Activated CD8-positive, alpha-beta T cell treated with anti-CD3 and anti-CD28 coated beads, Interleukin-2, amount 10 ng/mL, durations not matched to agents 7 days and 5 days (primary cell): ENCODE measurements at regions not wholly inside any gene's neighbourhood (a gene's known extent, or its start where the extent isn't known, plus 50 kb on each side); places are given as distances from the start of the nearest gene placed in this dataset.

ENCODE experiments used
- ATAC-seq: fragments of 150-1000 bp; cut with Tn5 transposase; one replicate; pipeline ENCODE4 v1.10.0; 2021; ENCODE audit warnings: moderate library complexity
- CTCF ChIA-PET: fragments of 350-600 bp; sonication (Branson Sonifier 250); formaldehyde crosslinking; loops from one replicate; lab custom pipeline; 2021; ENCODE audit warnings: antibody characterized with exemption; lab: Charles Lee
- POLR2A ChIA-PET: fragments of 350-600 bp; sonication (Branson Sonifier 250); formaldehyde crosslinking; loops from one replicate; lab custom pipeline; 2021; ENCODE audit warnings: antibody characterized with exemption; lab: Charles Lee
- DNase-seq: peaks from one replicate; pipeline ENCODE4 v3.0.0-alpha.2; 2020
- H3K27ac Mint-ChIP-seq: one replicate; pipeline ENCODE4 v1.8.0; 2021; ENCODE audit warnings: mild to moderate bottlenecking, mixed read lengths
- H3K27me3 Mint-ChIP-seq: one replicate; pipeline ENCODE4 v1.8.0; 2021; ENCODE audit warnings: low read depth, mixed read lengths
- H3K36me3 Mint-ChIP-seq: one replicate; pipeline ENCODE4 v1.8.0; 2021; ENCODE audit warnings: low read depth, mixed read lengths
- H3K4me1 Mint-ChIP-seq: one replicate; pipeline ENCODE4 v1.8.0; 2021; ENCODE audit warnings: low read depth, mixed read lengths
- H3K4me3 Mint-ChIP-seq: one replicate; pipeline ENCODE4 v1.8.0; 2021; ENCODE audit warnings: mild to moderate bottlenecking, mixed read lengths
- H3K9me3 Mint-ChIP-seq: one replicate; pipeline ENCODE4 v1.8.0; 2022; ENCODE audit warnings: mixed read lengths; ENCODE audit not compliant: insufficient read depth

DNA sequence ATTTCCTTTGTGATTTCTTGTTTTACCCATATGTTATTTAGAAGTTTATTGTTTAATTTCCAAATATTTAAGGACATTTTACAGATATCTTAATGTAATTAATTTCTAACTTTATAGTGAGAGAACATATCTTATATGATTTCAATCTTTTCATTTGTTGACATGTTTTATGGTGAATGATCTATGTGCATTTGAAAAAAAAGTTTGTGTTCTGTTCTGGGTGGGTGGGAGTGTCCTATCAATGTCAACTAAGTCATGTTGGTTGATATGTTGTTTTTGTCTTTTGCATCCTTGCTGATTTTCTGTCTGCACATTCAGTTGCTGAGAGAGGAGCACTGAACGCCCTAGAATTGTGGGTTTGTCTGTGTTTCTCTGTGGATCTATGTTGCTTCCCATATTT lies 50.3 kb upstream of the CBFA2T3 start:
- no peak for ATAC-seq
- peaks cover 31% of the 10 kb centered on the region for H3K9me3 Mint-ChIP-seq
- H3K4me1 Mint-ChIP-seq, result peaks cover 34% of the 10 kb centered on the region
- no peak overlapping the region for H3K27ac Mint-ChIP-seq
- CTCF ChIA-PET, result no interaction called here
- H3K36me3 Mint-ChIP-seq, result peaks cover 21% of the 10 kb centered on the region
- H3K27me3 Mint-ChIP-seq, result peaks cover 4% of the 10 kb centered on the region
- POLR2A ChIA-PET, result no interaction called here
- DNase-seq, result no peak
- H3K4me3 Mint-ChIP-seq, result no peak overlapping the region

DNA sequence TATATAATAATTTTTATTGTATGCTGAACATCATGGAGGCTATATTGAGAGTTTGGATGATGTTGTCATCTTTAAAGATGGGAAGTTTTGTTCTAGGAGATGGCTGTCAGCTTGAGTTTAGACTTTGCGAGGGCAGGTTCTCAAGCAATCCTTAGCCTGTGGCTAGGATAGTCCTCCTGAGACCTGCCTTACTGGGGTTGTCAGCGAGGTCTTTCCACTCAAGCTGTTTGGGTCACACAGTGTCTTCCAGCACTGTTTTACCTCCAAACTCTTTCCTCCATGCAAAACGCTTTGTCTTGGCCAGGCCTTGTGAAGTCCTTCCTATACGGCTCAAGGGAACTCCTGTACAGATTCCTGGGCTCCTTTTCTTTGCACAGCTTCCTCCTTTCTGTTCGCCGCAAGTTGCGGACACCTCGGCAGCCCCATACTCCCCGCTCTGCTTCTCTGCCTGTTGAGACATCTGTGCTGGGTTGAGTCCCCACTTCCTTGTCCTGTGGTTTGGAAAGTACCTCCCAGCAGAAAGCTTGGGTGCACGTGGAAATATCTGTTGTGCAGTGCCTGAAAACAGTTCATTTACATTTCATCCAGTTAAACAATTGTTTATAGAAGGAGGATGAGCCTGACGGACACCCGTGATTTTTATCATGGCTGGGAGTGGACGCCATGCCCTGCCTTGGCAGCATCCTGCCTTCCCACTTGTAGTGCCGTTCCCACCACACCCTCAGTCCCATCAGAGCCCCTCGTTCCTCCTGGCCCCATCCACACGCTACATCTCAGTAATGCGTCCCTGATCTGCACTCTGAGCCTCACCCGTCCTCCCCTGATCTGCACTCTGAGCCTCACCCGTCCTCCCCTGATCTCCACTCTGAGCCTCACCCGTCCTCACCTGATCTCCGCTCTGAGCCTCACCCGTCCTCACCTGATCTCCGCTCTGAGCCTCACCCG lies 55.0 kb upstream of the CBFA2T3 start:
- H3K27me3 Mint-ChIP-seq, result no peaks in the 10 kb centered on the region
- DNase-seq (peak; percentile 71), ATAC-seq (peak; percentile 95)
- peaks cover 9% of the 10 kb centered on the region for H3K9me3 Mint-ChIP-seq
- ChIA-PET CTCF (no interaction called here), POLR2A (interaction anchor here (0.7 to 1.1 kb wide), 2 partner anchors 12 to 62 kb away, joined by 3 read pairs; partner anchors contain the start of gene ACSF3)
- H3K36me3 Mint-ChIP-seq, result peaks cover 10% of the 10 kb centered on the region
- H3K4me3 Mint-ChIP-seq, result peak overlapping the region; percentile 6
- peaks cover 18% of the 10 kb centered on the region for H3K4me1 Mint-ChIP-seq
- peak overlapping the region; percentile 36 for H3K27ac Mint-ChIP-seq

DNA sequence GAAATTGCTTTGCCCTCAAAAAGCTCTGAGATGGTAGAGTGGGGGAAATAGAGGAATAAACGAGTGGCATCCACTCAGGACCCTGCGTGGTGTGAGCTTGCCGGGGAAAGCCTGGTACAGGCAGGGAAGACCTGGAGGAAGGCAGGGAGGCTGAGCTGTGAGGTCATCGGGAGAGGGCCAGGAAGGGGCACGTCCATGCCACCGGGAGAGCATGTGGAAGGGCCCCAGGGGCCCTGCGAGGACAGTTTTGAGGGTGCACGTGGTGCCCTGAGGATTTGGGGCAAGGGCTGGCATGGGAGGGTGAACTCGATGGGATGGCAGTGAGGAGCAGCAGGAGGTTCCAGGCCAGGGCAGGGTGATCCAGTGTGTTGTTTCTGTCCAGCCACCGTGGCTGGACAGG lies 56.3 kb upstream of the CBFA2T3 start:
- DNase-seq (no peak), ATAC-seq (no peak)
- H3K4me1 Mint-ChIP-seq, result peaks cover 18% of the 10 kb centered on the region
- CTCF ChIA-PET, result no interaction called here
- no peaks in the 10 kb centered on the region for H3K9me3 Mint-ChIP-seq
- peaks cover 5% of the 10 kb centered on the region for H3K36me3 Mint-ChIP-seq
- H3K4me3 Mint-ChIP-seq, result no peak overlapping the region
- peaks cover 3% of the 10 kb centered on the region for H3K27me3 Mint-ChIP-seq
- no peak overlapping the region for H3K27ac Mint-ChIP-seq
- POLR2A ChIA-PET, result interaction anchor here (1.1 kb wide), 1 partner anchor 60 kb away, joined by 4 read pairs; the partner anchor contains the start of gene ACSF3

DNA sequence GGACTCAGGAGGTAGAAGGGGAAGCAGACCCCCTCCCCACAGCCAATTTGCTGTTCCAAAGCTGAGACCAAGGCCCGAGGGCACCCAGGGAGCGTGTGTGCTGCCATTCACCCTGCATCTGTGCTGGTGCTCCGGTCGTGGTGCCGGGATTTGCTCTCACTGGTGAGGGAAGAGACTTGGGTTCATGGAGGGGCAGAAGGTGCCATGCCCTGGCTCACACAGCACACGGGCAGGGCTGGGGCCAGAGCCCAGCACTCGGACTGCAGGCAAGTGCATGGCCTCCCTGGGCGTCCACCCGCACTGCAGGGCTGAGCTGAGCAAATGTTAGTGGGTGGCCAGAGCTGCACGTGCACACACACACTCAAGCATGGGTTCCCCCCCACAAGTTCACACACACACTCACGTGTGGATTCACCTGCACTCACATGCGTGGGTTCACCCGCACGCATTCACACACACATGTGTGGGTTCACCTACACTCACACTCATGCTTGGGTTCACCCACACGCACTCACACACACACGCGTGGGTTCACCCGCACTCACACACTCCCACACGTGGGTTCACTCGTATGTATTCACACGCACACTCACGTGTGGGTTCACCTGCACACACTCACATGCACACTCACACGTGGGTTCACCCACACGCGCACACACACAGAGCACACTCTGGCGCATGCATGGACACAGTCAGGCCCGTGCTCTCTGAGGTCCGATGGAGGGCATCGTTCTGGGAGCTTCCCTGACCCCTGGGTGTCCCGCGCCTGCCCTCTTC lies 57.0 kb upstream of the CBFA2T3 start:
- peaks cover 18% of the 10 kb centered on the region for H3K4me1 Mint-ChIP-seq

DNA sequence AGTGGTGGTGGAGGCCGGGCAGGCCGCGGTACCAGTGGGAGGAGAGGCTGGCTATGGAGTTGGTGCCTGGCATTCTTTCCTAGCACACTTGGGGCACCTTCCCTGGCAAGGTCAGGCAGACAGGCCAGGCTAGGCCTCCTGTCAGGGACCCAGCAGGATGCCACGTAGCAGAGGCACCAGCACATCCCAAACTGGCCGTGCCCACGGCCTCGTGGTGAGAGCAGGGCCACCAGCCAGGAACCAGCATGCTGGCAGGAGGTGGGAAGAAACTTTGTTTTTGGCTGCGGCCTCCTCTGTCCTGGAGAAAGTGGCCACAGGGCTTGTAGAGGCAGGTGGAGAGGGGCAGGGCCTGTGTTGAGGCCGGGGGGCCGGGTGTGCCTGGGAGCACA lies 57.6 kb upstream of the CBFA2T3 start:
- DNase-seq, result no peak
- Mint-ChIP-seq H3K36me3 (peaks cover 5% of the 10 kb centered on the region), H3K4me3 (no peak overlapping the region), H3K27ac (no peak overlapping the region), H3K9me3 (no peaks in the 10 kb centered on the region), H3K27me3 (peaks cover 3% of the 10 kb centered on the region), H3K4me1 (peaks cover 18% of the 10 kb centered on the region)
- ATAC-seq, result no peak
- POLR2A ChIA-PET, result no interaction called here
- CTCF ChIA-PET, result no interaction called here

More for the DNA sequence above, 57.0 kb upstream of the CBFA2T3 start:
- POLR2A ChIA-PET, result interaction anchor here (1.1 kb wide), 1 partner anchor 60 kb away, joined by 4 read pairs; the partner anchor contains the start of gene ACSF3
- Mint-ChIP-seq H3K4me3 (no peak overlapping the region), H3K36me3 (peaks cover 5% of the 10 kb centered on the region), H3K9me3 (no peaks in the 10 kb centered on the region), H3K27ac (no peak overlapping the region), H3K27me3 (peaks cover 3% of the 10 kb centered on the region)
- ATAC-seq, result no peak
- no peak for DNase-seq
- CTCF ChIA-PET, result no interaction called here

DNA sequence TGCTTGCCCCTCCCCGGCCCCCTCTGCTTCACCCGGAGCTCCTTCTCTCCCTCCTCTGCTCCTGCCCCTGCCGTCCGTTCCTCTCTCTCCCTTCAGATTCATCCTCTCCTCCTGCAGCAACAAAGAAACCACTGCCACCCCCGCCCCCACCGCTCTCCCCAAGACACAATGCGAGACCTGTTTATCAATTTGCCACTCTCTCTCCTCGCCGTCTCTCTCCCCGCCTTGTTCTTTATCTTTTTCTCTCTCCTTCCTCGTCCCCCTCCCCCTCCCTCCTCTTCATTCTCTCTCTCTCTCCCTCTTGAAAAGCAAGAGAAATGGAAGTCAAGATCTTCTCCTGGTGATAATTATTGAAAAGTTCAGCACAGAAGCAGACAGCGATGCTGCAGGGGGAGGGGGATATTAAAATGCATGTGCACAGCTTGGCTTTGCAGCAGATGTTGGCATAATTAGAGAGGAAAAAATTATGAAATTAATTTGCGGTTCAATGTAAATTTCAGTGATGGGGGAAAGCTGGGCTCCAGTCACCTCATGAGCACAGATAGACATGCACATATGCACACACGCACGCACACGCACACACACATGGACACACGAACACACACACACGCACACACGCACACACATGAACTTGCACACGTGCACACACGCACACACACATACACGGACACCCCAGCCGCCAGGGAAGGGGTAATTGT lies 58.1 kb upstream of the CBFA2T3 start:
- peaks cover 5% of the 10 kb centered on the region for H3K36me3 Mint-ChIP-seq
- H3K4me1 Mint-ChIP-seq, result peaks cover 18% of the 10 kb centered on the region
- POLR2A ChIA-PET, result no interaction called here
- peaks cover 3% of the 10 kb centered on the region for H3K27me3 Mint-ChIP-seq
- DNase-seq (no peak), ATAC-seq (no peak)
- CTCF ChIA-PET, result no interaction called here
- H3K27ac Mint-ChIP-seq, result no peak overlapping the region
- H3K9me3 Mint-ChIP-seq, result no peaks in the 10 kb centered on the region
- H3K4me3 Mint-ChIP-seq, result no peak overlapping the region

DNA sequence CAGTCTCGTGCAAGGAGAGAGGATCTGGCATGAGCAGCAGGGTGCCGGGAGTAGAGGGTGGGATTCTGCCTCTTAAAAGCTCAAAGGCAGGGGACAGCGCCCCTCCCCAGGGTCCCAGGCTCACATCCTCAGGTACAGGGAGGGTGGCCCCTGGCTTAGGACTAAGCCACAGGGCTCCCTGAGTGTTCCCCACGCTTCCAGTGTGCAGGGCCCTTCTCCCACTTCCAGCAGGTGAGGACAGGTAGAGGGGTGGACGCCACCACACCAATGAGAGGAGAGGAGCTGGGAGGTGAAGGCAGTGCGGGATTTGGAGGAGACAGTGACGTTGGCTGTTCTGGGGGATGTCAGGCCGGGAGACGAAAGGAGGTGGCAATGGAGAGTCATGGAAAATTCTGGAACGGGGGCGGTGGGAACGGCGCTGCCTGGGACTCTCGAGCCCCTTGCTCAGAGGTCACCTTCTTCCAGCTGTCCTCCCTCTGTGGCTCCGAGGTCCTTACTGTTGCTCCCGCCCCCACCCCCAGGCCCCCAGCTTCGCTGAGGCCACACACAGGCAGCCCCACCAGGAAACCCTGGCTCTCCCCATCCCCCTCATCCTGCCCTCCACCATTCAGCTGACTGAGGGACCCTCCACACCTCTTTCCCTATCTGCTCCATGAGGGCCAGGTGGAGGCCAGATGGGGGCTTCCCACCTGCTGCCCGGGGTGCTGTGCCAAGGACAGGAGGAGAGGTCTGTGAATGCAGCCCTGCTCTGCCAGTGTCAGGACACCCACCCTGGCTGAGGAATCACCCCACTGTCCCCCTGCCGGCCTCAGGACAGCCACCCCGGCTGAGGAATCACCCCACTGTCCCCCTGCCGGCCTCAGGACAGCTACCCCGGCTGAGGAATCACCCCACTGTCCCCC lies 57.7 kb upstream of the ACSF3 start:
- POLR2A ChIA-PET, result interaction anchor here (0.5 kb wide), 1 partner anchor 22 kb away, joined by 3 read pairs; no protein-coding TSS in a partner anchor
- H3K9me3 Mint-ChIP-seq, result no peaks in the 10 kb centered on the region
- ATAC-seq, result no peak
- no peak overlapping the region for H3K4me3 Mint-ChIP-seq
- H3K27me3 Mint-ChIP-seq, result peaks cover 3% of the 10 kb centered on the region
- peaks cover 4% of the 10 kb centered on the region for H3K36me3 Mint-ChIP-seq
- CTCF ChIA-PET, result no interaction called here
- peaks cover 17% of the 10 kb centered on the region for H3K4me1 Mint-ChIP-seq
- no peak for DNase-seq
- no peak overlapping the region for H3K27ac Mint-ChIP-seq

DNA sequence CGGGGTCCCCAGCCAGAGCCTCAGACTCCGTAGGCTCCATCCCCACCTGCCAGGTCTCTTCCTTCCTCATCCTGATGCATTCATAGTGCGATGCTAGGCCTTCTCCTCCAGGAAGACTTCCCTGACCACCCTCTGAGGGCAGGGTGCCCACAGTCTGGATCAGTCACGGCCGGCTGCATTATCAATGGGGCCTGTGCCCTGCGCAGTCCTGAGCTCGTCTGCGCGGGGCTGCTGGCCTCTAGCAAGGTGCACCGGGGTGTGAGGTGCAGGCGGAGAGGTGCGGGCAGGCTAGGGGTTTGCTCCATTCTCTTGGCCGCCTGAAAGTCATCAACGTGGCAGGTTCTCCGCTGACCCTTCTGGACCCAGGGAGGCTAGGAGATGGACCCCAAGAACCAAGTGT lies 56.9 kb upstream of the ACSF3 start:
- H3K27me3 Mint-ChIP-seq, result peaks cover 3% of the 10 kb centered on the region
- H3K4me3 Mint-ChIP-seq, result no peak overlapping the region
- peaks cover 11% of the 10 kb centered on the region for H3K4me1 Mint-ChIP-seq
- CTCF ChIA-PET, result no interaction called here
- no peak for DNase-seq
- peaks cover 3% of the 10 kb centered on the region for H3K36me3 Mint-ChIP-seq
- no peak for ATAC-seq
- POLR2A ChIA-PET, result no interaction called here
- no peak overlapping the region for H3K27ac Mint-ChIP-seq
- no peaks in the 10 kb centered on the region for H3K9me3 Mint-ChIP-seq

DNA sequence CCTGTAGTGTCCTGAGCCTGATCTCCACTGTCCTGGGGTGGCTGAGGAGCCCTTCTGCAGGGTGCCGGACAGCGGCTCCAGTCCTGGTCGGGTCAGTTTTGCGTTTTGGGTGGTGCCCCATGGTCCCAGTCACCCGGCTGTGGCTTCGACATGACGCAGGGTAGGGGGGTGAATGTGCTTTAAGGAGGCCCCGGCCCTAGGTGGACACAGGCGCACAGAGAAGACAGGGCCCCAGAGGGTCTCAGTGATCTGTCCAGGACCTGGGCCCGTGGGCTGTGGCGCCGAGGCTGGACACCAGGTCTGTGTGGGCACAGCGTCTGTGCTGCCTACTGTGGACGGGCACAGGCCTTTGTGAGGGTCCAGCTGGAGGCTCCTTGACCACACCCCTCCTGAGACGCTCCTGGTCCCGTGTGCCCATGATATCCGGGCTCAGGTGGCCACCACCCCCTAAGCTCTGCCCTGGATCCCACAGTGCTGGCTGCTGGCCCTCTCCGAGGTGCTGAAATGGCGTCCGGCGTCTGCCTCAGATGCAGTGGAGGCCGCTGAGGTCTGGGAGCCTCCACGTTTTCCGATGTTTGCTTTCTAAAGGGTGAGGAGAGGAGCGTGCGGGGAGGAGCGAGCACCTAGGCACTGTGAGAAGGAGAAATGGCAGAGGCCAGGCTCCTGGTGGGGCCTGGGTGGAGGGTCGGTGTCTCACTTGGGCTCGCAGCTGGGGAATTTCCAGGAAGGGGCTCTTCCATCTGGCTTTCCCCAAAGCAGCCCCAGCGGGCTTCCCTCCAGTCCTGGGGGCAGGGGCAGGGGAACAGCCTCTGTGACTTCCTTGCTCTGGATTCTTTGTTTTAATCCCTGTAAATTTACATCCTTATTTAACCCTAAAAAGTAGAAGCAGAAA lies 56.1 kb upstream of the ACSF3 start:
- POLR2A ChIA-PET, result no interaction called here
- Mint-ChIP-seq H3K27ac (no peak overlapping the region), H3K4me3 (no peak overlapping the region), H3K36me3 (no peaks in the 10 kb centered on the region), H3K4me1 (peaks cover 4% of the 10 kb centered on the region), H3K27me3 (peaks cover 3% of the 10 kb centered on the region), H3K9me3 (no peaks in the 10 kb centered on the region)
- ATAC-seq (peak; percentile 74), DNase-seq (peak; percentile 60)
- CTCF ChIA-PET, result no interaction called here

DNA sequence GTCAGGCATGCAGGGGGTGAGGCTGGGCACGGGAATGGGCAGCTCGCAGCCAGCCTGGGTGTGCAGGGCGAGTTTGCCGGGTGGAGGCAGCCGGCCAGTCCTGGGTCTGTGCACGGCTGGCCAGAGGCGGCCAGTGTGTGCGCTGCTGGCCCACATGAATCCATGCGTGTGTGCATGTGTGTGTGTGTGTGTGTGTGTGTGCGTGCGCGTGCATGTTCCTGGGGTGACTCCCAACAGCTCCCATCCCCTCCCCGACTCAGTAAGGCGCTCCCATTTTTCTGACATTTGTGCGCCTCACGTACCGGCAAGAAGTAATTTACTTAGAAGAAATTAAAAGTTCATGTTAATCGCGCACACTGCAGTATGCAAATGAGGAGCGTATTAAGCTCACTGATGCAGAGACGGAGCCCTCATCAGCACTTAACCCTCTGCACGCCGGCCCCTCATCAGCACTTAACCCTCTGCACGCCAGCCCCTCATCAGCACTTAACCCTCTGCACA lies 55.4 kb upstream of the ACSF3 start:
- ChIA-PET CTCF (no interaction called here), POLR2A (no interaction called here)
- Mint-ChIP-seq H3K4me3 (no peak overlapping the region), H3K4me1 (peaks cover 2% of the 10 kb centered on the region), H3K9me3 (no peaks in the 10 kb centered on the region), H3K27ac (no peak overlapping the region), H3K36me3 (no peaks in the 10 kb centered on the region), H3K27me3 (peaks cover 3% of the 10 kb centered on the region)
- DNase-seq (no peak), ATAC-seq (no peak)
